ENCODE measurements at regions not wholly inside any gene's neighbourhood (a gene's known extent, or its start where the extent isn't known, plus 50 kb on each side); places are given as distances from the start of the nearest gene placed in this dataset.
"Not testable (repeated sequence)": the region's sequence is repeated elsewhere in the genome, so short reads cannot be mapped to it uniquely, and the experiment has no call there.

- Histone ChIP-seq H3K4me3 (no peak overlapping the region), H3K27ac (no peak overlapping the region)
Measured at GRCh38 chrX:77119706-77120105, 327.5 kb upstream of the FGF16 start.

GRCh38 chrX:77123917-77124316, 323.3 kb upstream of the FGF16 start:
- H3K27ac ChIP-seq, H3K4me3 ChIP-seq: not testable (repeated sequence)

- H3K4me3 ChIP-seq, H3K27ac ChIP-seq: not testable (repeated sequence)
Measured at GRCh38 chrX:77127571-77127970, 319.6 kb upstream of the FGF16 start.

GRCh38 chrX:77143907-77144306, 303.3 kb upstream of the FGF16 start:
- Histone ChIP-seq H3K27ac (no peak overlapping the region), H3K4me3 (no peak overlapping the region)

- Histone ChIP-seq H3K4me3 (no peak overlapping the region), H3K27ac (no peak overlapping the region)
Measured at GRCh38 chrX:77160301-77160700, 286.9 kb upstream of the FGF16 start.

- no peak overlapping the region for H3K27ac ChIP-seq
Measured at GRCh38 chrX:77162777-77163176, 284.4 kb upstream of the FGF16 start.

GRCh38 chrX:77167993-77168392, 279.2 kb upstream of the FGF16 start:
- no peak overlapping the region for H3K27ac ChIP-seq
- no peak overlapping the region for H3K4me3 ChIP-seq

More at GRCh38 chrX:77162777-77163176, 284.4 kb upstream of the FGF16 start:
- no peak overlapping the region for H3K4me3 ChIP-seq

GRCh38 chrX:77174680-77175519, 272.3 kb upstream of the FGF16 start:
- Histone ChIP-seq H3K4me3 (no peak overlapping the region), H3K27ac (no peak overlapping the region)

- Histone ChIP-seq H3K4me3 (no peak overlapping the region), H3K27ac (no peak overlapping the region)
Measured at GRCh38 chrX:77200663-77201062, 246.5 kb upstream of the FGF16 start.

- Histone ChIP-seq H3K27ac (no peak overlapping the region), H3K4me3 (no peak overlapping the region)
Measured at GRCh38 chrX:77223046-77223445, 224.1 kb upstream of the FGF16 start.

GRCh38 chrX:77264490-77264889, 182.7 kb upstream of the FGF16 start:
- Histone ChIP-seq H3K4me3 (no peak overlapping the region), H3K27ac (no peak overlapping the region)

- H3K4me3 ChIP-seq: no peak overlapping the region
- no peak overlapping the region for H3K27ac ChIP-seq
Measured at GRCh38 chrX:77275392-77275791, 171.8 kb upstream of the FGF16 start.

- Histone ChIP-seq H3K27ac (no peak overlapping the region), H3K4me3 (no peak overlapping the region)
Measured at GRCh38 chrX:77276742-77277141, 170.4 kb upstream of the FGF16 start.

- H3K4me3 ChIP-seq: no peak overlapping the region
- no peak overlapping the region for H3K27ac ChIP-seq
Measured at GRCh38 chrX:77277911-77278310, 169.3 kb upstream of the FGF16 start.

GRCh38 chrX:77279373-77279772, 167.8 kb upstream of the FGF16 start:
- not testable (repeated sequence) for H3K27ac ChIP-seq, H3K4me3 ChIP-seq

- Histone ChIP-seq H3K4me3 (no peak overlapping the region), H3K27ac (no peak overlapping the region)
Measured at GRCh38 chrX:77293331-77293995, 153.7 kb upstream of the FGF16 start.

- no peak overlapping the region for H3K27ac ChIP-seq
- H3K4me3 ChIP-seq: no peak overlapping the region
Measured at GRCh38 chrX:77298296-77298695, 148.9 kb upstream of the FGF16 start.

GRCh38 chrX:77298790-77299189, 148.4 kb upstream of the FGF16 start:
- Histone ChIP-seq H3K4me3 (no peak overlapping the region), H3K27ac (no peak overlapping the region)

GRCh38 chrX:77299549-77299948, 147.6 kb upstream of the FGF16 start:
- Histone ChIP-seq H3K27ac (no peak overlapping the region), H3K4me3 (no peak overlapping the region)

- no peak overlapping the region for H3K4me3 ChIP-seq
- no peak overlapping the region for H3K27ac ChIP-seq
Measured at GRCh38 chrX:77342004-77342403, 105.2 kb upstream of the FGF16 start.

GRCh38 chrX:77346859-77347258, 100.3 kb upstream of the FGF16 start:
- no peak overlapping the region for H3K4me3 ChIP-seq
- H3K27ac ChIP-seq: no peak overlapping the region
